AG04449 (cell line): ENCODE measurements at regions not wholly inside any gene's neighbourhood (a gene's known extent, or its start where the extent isn't known, plus 50 kb on each side); places are given as distances from the start of the nearest gene placed in this dataset.

Experiments
- CTCF ChIA-PET: fragments of 350-600 bp; formaldehyde crosslinking; extraction: SDS; loops from one replicate; lab custom pipeline; 2021; ENCODE audit warnings: antibody characterized with exemption; lab: Yijun Ruan, JAX
- POLR2A ChIA-PET: fragments of 400-600, 350-600 bp; formaldehyde crosslinking; extraction: SDS; loops from one replicate; lab custom pipeline; 2020; ENCODE audit warnings: antibody characterized with exemption, inconsistent platforms; lab: Yijun Ruan, JAX
- DNase-seq: peaks from one replicate; pipeline ENCODE4 v3.0.0-alpha.2; 2010; ENCODE audit warnings: low read depth, low spot score
- H3K4me3 ChIP-seq: 2 replicates; pipeline ENCODE4 v1.5.1; 2011; ENCODE audit warnings: low read depth, mild to moderate bottlenecking, control low read depth, low read length
- CTCF ChIP-seq: IDR thresholded peaks from one replicate; pipeline ENCODE4 v1.5.1; 2011; ENCODE audit warnings: mild to moderate bottlenecking, moderate library complexity, low read length, control low read depth, inconsistent platforms; ENCODE audit not compliant: insufficient read depth; ENCODE audit errors: missing control alignments

GRCh38 chr20:24815931-24816330, 133.1 kb upstream of the CST7 start:
- POLR2A ChIA-PET = no interaction called here
- TF ChIP-seq CTCF = no peak
- H3K4me3 ChIP-seq = no peak overlapping the region
- CTCF ChIA-PET = no interaction called here
- DNase-seq = no peak

DNA sequence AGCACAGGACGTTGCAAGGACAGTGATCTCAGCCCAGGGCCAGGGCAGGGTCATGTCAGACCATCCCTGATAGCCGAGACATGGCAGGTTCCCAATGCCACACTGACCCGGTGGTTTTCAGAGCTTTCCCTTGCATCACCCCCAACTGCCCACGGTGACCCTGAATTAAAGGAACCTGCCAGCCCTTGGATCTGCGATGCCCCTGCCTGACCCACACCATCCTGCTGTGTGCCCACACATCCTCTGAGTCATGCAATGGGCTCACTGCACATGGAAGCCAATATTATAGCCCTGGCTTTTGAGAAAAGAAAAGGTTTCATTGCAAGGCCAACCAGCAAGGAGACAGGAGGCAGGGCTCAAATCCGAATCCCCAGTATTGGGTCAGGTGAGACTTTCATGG, 132.6 kb upstream of the CST7 start:
- ChIA-PET CTCF (no interaction called here), POLR2A (no interaction called here)
- DNase-seq = no peak
- no peak for TF ChIP-seq CTCF
- no peak overlapping the region for H3K4me3 ChIP-seq

DNA sequence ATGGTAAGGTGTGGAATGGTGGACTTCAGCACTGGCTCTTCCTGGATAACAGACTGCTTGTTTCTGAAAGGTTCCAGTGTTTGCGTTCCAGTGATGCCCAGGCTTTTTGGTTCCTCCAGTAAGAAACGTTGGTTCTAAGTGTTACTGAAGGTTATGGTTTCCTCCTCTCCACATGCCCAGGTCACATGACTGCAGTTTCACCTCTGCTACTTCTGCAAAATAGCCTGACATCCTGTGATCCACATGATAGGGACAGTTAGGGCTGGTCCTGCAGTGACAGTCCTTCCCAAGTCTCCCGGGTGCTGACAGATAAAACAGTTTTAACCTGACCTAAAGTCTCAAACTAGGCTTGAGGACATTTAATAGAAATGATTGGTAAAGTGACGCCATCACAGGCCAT, 132.2 kb upstream of the CST7 start:
- ChIA-PET POLR2A (no interaction called here), CTCF (no interaction called here)
- H3K4me3 ChIP-seq = no peak overlapping the region
- DNase-seq = no peak
- no peak for TF ChIP-seq CTCF

DNA sequence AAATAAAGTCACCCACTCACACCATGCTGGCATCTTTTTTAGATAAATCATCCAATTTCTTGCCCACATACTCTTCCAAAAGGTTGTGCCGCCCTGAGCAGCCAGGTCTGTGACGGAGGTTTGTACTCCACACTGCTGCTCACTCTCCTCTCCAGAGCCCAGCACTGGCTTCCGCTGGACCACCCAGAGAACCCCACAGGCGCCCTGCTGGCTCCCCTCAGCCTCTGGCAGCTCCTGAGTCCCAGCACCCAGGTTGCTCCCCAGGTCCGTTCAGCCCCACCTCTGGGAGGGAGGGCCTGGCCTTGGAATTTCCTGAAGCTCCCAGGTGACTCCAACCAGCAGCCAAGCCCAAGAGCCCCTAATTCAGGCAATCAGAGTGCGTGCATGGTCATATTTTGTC, 131.7 kb upstream of the CST7 start:
- ChIA-PET POLR2A (no interaction called here), CTCF (no interaction called here)
- DNase-seq = no peak
- H3K4me3 ChIP-seq = no peak overlapping the region
- no peak for TF ChIP-seq CTCF

- H3K4me3 ChIP-seq = no peak overlapping the region
- no peak for DNase-seq
- ChIA-PET CTCF (no interaction called here), POLR2A (no interaction called here)
- no peak for TF ChIP-seq CTCF
Observed at GRCh38 chr20:24818056-24818455, 131.0 kb upstream of the CST7 start.

DNA sequence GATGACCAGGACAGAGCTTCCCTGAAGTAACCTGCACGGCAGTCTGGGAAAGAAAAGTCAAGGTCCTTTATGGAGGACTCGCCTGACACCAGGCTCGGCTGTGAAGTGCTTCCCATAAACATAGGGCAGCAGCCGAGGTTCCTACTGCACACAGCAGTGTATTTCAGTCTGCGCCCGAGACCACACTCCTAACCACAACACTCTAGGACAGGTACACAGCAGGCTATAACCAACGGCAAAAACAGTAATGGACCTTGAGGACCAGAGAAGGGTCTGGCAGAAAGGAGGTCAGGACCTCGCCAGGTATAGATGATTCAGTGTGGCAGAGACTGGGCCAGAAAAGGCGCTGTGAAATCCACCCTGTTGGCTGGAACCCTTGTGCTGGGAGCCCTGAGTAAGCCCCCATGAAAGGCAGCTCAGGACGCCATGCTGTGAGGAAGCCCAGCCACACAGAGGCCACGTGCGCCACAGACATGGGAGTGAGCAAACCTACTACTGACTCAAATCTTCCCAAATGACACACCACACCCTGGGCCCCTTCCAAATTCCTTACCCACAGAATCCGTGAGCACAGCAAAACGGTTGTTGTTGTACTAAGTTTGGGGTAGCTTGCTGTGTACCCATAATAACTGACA, 129.6 kb upstream of the CST7 start:
- H3K4me3 ChIP-seq = no peak overlapping the region
- POLR2A ChIA-PET = no interaction called here
- DNase-seq = no peak
- no peak for TF ChIP-seq CTCF
- CTCF ChIA-PET = no interaction called here
